ENCODE measurements at regions not wholly inside any gene's neighbourhood (a gene's known extent, or its start where the extent isn't known, plus 50 kb on each side); places are given as distances from the start of the nearest gene placed in this dataset.
"Not testable (repeated sequence)": the region's sequence is repeated elsewhere in the genome, so short reads cannot be mapped to it uniquely, and the experiment has no call there.

- no peak for DNase-seq
Observed at GRCh38 chr4:169885893-169886292, 128.1 kb upstream of the HPF1 start.

DNA sequence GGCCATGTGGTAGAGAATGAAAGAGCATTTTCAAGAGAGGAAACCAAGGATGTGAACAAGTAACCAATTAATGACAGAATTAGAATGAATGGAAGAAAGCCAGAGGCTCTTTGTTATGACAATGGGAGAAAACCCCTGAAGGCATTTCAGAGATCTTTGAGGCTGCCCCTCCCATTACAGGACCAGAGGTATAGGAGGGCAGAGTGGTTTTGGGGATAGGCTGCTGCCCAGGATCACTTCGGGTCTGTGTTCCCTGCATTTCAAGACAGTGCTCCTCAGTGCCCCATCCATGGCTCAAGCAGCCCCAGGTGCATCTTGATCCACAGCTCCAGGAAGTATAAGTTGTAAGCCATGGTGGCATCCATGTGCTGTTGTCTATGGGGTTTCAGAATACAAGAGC lies 124.0 kb upstream of the HPF1 start:
- no peak for DNase-seq

- DNase-seq, result no peak
Observed at GRCh38 chr4:169870507-169870906, 112.8 kb upstream of the HPF1 start.

- DNase-seq, result no peak
Observed at GRCh38 chr4:169869490-169869889, 111.7 kb upstream of the HPF1 start.

DNA sequence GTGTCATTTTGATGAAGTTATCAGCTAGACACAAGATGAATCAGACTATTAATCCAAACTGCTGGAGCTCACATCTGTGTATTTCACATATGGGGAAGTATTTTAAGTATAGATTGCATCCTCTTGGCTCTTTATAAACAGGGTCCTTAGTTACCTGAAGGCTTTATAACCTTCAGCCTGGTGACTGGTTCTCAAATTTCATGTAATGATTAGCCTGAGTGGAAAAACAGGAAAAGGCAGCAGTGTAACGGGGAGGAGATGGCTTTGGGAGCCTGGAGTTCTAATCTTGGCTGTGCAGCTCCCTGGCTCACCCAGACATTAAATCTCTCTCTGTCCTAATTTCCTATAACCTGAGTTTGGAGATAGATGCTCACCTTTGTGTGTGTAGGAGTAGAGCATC lies 103.8 kb upstream of the HPF1 start:
- DNase-seq, result no peak

DNA sequence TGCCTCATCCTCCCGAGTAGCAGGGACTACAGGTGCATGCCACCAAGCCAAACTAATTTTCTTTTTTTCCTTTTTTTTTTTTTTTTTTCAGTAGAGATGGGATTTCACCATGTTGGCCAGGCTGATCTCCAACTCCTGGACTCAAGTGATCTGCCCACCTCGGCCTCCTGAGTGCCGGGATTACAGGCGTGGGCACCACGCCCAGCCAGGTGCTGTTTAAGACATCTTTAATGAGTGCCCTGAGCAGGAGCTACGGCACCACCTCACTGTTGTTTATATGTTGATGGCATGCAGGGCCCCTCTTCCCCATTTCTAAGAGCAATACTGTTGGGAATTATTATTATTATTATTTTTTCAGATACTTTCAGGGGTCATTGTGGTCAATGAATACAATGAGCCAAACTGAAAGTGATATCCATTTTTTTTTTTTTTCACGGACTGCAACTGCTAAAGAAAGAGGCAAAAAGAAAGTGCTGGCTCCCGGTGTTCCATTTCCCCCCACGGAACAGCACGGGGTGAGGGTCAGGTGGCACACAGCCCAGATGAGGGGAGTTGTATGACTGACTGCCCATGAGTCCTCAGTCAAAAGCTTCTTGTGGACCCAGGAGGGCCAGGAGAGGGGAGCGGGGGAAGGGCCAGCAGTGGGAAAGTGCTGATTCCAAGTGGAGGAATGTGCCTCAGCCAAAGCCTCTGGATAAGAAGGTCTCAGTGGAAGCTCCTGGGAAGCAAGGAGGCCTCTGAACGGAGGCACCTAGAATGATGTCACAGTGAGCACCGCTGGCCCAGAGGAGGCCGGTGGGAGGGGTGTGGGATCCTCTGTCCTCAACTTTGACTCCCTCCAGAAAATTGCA lies 101.8 kb upstream of the HPF1 start:
- DNase-seq, result no peak

DNA sequence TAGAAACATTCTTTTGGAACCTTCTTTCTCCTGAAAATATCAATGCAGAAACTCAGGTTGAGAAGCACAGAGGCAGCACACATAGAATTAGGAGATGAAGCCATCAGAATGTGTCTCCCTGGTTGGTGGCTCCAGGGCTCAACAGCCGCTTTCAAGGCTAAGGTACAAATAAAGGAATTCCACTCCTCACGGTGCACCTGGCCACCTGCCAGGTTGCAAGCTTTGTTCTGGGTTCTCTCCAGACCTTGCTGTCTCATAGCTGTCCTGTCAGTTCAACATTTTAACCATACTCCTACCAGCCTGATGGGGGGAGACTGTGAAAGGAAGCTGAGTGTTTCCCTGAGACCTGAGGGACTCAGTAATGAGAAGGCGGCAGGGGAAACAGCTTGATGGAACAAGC lies 96.3 kb upstream of the HPF1 start:
- DNase-seq, result peak; percentile 0

GRCh38 chr4:169852481-169852880 lies 94.7 kb upstream of the HPF1 start:
- no peak for DNase-seq

- no peak for DNase-seq
Observed at GRCh38 chr4:169851750-169852149, 94.0 kb upstream of the HPF1 start.

DNA sequence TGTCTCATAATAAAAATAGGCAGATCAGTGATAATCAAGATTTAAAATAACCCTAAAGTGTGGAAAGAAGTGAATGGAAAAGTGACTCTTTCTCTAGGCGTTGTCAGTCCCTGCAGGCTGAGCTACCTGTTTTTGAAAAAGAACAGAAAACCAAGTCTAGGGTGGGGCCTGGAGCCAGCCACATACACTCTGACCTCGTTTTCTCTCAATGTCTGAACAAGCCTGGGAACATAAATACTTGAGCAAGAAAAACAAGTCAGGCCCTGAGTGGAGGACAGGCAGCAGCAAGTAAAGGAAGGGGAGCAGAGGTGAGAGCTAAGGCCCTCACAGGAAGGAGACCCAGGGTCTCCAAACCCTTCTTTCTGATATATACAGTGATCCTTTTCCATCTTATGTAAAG lies 91.7 kb upstream of the HPF1 start:
- no peak for DNase-seq

DNA sequence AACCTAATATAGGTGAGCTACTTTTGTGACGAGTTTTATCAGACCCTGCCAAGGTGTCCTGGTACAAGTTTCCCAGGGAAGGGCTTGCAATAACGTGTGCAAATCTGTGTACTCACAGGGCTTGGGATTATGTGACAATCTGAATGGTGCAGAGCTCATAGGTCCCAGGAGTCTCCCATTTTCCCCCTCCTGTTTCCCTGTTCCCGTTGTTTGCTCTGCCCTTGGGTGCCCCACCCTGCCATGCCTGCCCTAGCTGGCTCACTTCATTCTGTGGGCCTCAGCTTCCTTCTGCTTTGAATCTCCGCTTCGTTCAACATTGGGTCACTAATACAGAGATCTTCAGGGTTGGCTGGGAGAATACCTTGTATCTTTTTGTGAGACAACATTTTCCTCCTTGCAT lies 90.3 kb upstream of the HPF1 start:
- DNase-seq, result no peak

DNA sequence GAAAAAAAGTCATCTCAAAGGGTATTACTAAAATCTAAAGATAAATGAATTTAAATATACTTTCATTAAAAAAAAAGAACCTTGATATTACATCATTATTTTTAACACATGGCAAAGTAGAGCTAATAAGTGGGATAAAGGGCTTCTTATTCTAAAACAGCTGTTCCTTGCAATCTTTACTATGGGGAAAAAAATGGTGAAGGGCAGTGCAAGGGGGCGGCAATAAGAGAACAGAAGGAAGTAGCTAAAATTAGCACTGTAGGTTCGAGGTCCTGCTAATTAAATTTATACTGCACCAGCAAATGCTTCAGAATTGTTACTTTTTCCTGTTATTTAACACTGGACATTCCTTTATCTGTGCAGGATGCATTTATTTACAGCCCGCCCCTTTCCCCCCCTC lies 89.4 kb upstream of the HPF1 start:
- DNase-seq, result no peak

DNA sequence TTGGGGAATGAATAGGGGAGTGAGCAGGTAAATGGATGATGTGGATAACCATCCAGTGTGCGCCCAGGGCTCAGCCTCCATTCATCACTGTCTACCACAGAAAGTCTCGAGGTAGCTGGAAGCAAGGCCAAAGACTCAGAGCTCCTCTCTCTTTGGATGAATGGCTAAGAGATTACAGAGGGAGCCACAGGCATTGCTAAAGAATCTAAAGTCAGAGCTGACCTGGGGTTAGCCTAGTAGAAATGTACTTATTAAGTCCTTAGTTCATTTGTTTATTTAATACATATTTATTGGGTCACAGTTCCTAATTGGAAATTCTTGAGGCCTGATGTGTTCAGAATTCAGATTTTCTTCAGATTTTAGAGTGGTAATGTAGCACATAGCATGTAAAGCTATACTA lies 88.7 kb upstream of the HPF1 start:
- no peak for DNase-seq

DNA sequence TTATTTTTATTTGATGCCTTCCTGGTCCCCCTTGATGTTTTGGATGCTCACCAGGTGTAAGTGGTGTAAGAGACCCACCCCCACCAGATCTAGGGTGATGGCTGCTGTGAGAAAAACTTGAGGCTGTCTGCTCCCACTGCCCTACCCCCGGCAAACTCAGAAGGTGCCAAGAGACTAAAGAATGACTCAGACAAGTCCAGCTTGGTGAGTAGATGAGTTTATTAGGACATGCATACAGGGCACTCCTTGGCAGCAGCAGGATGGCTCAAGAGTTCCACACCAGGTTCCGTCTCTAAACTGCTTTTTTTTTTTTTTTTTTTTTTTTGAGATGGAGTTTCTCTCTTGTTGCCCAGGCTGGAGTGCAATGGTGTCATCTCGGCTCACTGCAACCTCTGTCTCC lies 84.0 kb upstream of the HPF1 start:
- DNase-seq, result no peak

DNA sequence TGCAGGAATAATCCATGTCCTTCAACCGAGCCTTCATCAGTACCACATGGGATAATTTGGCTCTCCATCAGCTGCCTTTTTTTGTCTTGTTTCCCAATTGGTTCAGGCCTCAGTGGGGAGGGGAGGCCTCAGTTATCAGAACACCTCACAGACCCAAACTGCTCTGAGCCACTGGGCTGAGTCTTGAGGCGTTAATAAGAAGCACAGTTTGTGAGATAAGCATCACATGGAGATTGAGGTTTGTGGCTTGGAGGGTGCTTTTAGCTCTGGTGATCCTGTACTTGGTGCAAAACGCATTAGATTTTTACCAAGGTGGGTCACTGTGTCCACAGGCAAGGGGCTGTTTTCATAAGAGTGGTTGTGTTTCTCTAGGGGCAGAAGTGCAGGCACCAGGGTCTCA lies 82.8 kb upstream of the HPF1 start:
- DNase-seq, result no peak

GRCh38 chr4:169828329-169828728 lies 70.6 kb upstream of the HPF1 start:
- not testable (repeated sequence) for DNase-seq

- DNase-seq, result no peak
Observed at GRCh38 chr4:169826634-169827187, 69.0 kb upstream of the HPF1 start.

GRCh38 chr4:169823685-169824084 lies 65.9 kb upstream of the HPF1 start:
- no peak for DNase-seq

GRCh38 chr4:169821402-169821801 lies 63.7 kb upstream of the HPF1 start:
- DNase-seq, result no peak

- no peak for DNase-seq
Observed at GRCh38 chr4:169818063-169818679, 60.4 kb upstream of the HPF1 start.

GRCh38 chr4:169815606-169816005 lies 57.9 kb upstream of the HPF1 start:
- no peak for DNase-seq

GRCh38 chr4:169811476-169811875 lies 53.7 kb upstream of the HPF1 start:
- DNase-seq, result no peak

DNA sequence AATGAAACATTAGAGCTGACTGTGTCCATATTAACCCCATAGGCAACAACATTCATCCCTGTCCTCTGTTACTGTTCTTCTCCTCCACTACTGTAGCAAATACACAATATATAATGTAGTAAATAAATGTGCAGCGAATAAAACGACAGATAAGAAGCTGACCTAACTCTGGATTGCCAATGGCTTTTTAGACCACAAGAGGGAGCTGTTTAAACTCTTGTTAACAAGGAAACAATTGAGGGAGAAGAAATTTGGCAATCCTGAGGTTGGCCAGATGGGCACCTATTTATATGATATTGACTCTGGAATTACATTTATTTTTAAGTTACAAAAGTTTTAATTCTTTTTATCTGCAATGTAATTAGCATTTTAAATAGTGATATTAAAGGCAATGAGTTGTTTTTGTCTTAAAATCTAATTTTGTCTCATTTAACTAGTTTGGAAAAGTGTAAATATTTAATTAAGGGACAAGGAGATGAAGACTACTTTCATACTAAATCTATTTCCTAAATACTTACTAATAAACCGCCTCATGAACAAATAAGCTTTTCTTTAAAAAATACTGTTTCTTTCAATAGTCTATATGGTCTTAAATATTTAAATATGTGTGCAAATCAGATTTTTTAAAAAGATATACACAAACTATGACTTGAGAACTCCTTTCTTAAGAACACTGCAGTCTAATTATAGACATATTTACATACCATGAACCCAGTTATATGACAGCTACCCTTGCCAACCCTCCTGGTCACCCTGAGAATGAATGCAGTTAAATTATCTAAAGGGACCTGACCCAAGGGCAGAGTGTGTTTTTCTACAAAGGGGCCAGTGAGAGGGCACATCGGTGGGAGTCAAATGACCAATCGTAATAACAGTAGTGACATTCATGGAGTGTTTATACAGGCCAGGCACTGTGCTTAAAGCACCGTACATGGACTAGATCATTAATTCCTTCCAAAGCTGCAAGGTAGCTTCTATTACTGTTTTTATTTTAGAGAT lies 52.9 kb upstream of the HPF1 start:
- peak; percentile 47 for DNase-seq
